SU-DHL-6 (cell line): ENCODE measurements at regions not wholly inside any gene's neighbourhood (a gene's known extent, or its start where the extent isn't known, plus 50 kb on each side); places are given as distances from the start of the nearest gene placed in this dataset.

ENCODE experiments used
- H2AFZ ChIP-seq: fragments of 200-600 bp; sonication (generic); 2 replicates; pipeline ENCODE4 v1.6.1; 2014; ENCODE audit warnings: low read depth, mild to moderate bottlenecking, moderate library complexity, mixed read lengths, antibody characterized with exemption, low read length; ENCODE audit not compliant: severe bottlenecking
- H3F3A ChIP-seq: fragments of 200-600 bp; shearing (Covaris generic); 2 replicates; pipeline ENCODE4 v1.6.0; 2016; ENCODE audit warnings: antibody characterized with exemption, mild to moderate bottlenecking; ENCODE audit not compliant: insufficient read depth
- H3K27ac ChIP-seq: fragments of 200-600 bp; sonication (generic); 2 replicates; pipeline ENCODE4 v1.5.1; 2016; ENCODE audit warnings: low read depth, mild to moderate bottlenecking, low read length, moderate library complexity, mixed read lengths
- H3K27me3 ChIP-seq: fragments of 200-600 bp; sonication (generic), shearing (Covaris generic); 2 replicates; pipeline ENCODE4 v1.6.0; 2014; ENCODE audit warnings: mild to moderate bottlenecking, low read length
- H3K36me3 ChIP-seq: fragments of 200-600 bp; sonication (generic); 2 replicates; pipeline ENCODE4 v1.6.1; 2014; ENCODE audit warnings: mild to moderate bottlenecking, low read length, mixed read lengths
- H3K4me2 ChIP-seq: fragments of 300-600, 200-600 bp; shearing (Covaris generic), sonication (generic); 2 replicates; pipeline ENCODE4 v1.6.0; 2014; ENCODE audit warnings: low read length, low read depth, mild to moderate bottlenecking; ENCODE audit not compliant: poor library complexity, severe bottlenecking
- H3K4me3 ChIP-seq: fragments of 200-600 bp; sonication (generic); 2 replicates; pipeline ENCODE4 v1.5.1; 2014; ENCODE audit warnings: antibody characterized with exemption, low read length, mild to moderate bottlenecking, mixed read lengths; ENCODE audit not compliant: insufficient read depth, poor library complexity, severe bottlenecking
- H3K79me2 ChIP-seq: fragments of 200-600 bp; sonication (generic); 2 replicates; pipeline ENCODE4 v1.6.1; 2014; ENCODE audit warnings: mild to moderate bottlenecking, low read length, moderate library complexity; ENCODE audit not compliant: insufficient read depth
- H3K9ac ChIP-seq: fragments of 200-600 bp; sonication (generic); 2 replicates; pipeline ENCODE4 v1.7.0; 2014; ENCODE audit warnings: mild to moderate bottlenecking, low read length
- H3K9me2 ChIP-seq: fragments of 200-600 bp; sonication (generic); replicated peaks from 2 replicates; pipeline ENCODE4 v1.6.1; 2014; ENCODE audit warnings: low read length; ENCODE audit not compliant: insufficient read depth
- H3K9me3 ChIP-seq: fragments of 200-600 bp; sonication (generic); 2 replicates; pipeline ENCODE4 v1.6.1; 2014; ENCODE audit warnings: low read length, mixed read lengths; ENCODE audit not compliant: insufficient read depth
- H4K20me1 ChIP-seq: fragments of 200-600 bp; sonication (generic); 2 replicates; pipeline ENCODE4 v1.6.1; 2014; ENCODE audit warnings: low read depth, mild to moderate bottlenecking, antibody characterized with exemption, low read length, moderate library complexity, mixed read lengths
- CTCF ChIP-seq: fragments of 200-600 bp; sonication (generic); IDR thresholded peaks from one replicate; pipeline ENCODE4 v1.5.1; 2017; ENCODE audit warnings: antibody characterized with exemption, mild to moderate bottlenecking, low read length, moderate library complexity; ENCODE audit not compliant: insufficient read depth, poor library complexity, severe bottlenecking
- EZH2phosphoT487 ChIP-seq: fragments of 200-600 bp; sonication (generic), shearing (Covaris generic); conservative IDR thresholded peaks from 2 replicates; pipeline ENCODE4 v1.6.1; 2018; ENCODE audit warnings: mild to moderate bottlenecking, antibody characterized with exemption, low read length, moderate library complexity, mixed read lengths

GRCh38 chr4:182189103-182189878 is 53.9 kb upstream of the TENM3 start:
- Histone ChIP-seq H3K9me2 (no peaks in the 10 kb centered on the region; the same call in 1 of the 2 replicates), H2AFZ (no peak overlapping the region), H3K4me3 (no peak overlapping the region), H3K27me3 (no peaks in the 10 kb centered on the region), H3K79me2 (no peaks in the 10 kb centered on the region), H3K27ac (no peak overlapping the region), H3F3A (no peaks in the 10 kb centered on the region), H3K9me3 (no peaks in the 10 kb centered on the region), H3K36me3 (no peaks in the 10 kb centered on the region), H4K20me1 (no peaks in the 10 kb centered on the region), H3K4me2 (no peak overlapping the region), H3K9ac (no peak overlapping the region)
- no peak for TF ChIP-seq CTCF
- no peak for TF ChIP-seq EZH2phosphoT487

GRCh38 chr4:182190306-182190705 is 52.9 kb upstream of the TENM3 start:
- no peaks in the 10 kb centered on the region for H3K9me3 ChIP-seq

GRCh38 chr4:182192511-182193181 is 50.6 kb upstream of the TENM3 start:
- no peak overlapping the region for H3K9ac ChIP-seq
- H3K27ac ChIP-seq = no peak overlapping the region
- no peak overlapping the region for H2AFZ ChIP-seq
- H4K20me1 ChIP-seq = no peaks in the 10 kb centered on the region
- H3F3A ChIP-seq = no peaks in the 10 kb centered on the region
- H3K4me3 ChIP-seq = no peak overlapping the region
- no peaks in the 10 kb centered on the region for H3K9me3 ChIP-seq
- H3K27me3 ChIP-seq = no peaks in the 10 kb centered on the region
- H3K79me2 ChIP-seq = no peaks in the 10 kb centered on the region
- no peak overlapping the region for H3K4me2 ChIP-seq
- H3K9me2 ChIP-seq = no peaks in the 10 kb centered on the region; the same call in 1 of the 2 replicates
- H3K36me3 ChIP-seq = no peaks in the 10 kb centered on the region
- TF ChIP-seq EZH2phosphoT487 (no peak), CTCF (no peak)

More at GRCh38 chr4:182190306-182190705, 52.9 kb upstream of the TENM3 start:
- Histone ChIP-seq H4K20me1 (no peaks in the 10 kb centered on the region), H3K27ac (no peak overlapping the region), H3K4me3 (no peak overlapping the region), H2AFZ (no peak overlapping the region), H3K9ac (no peak overlapping the region), H3K79me2 (no peaks in the 10 kb centered on the region), H3K9me2 (no peaks in the 10 kb centered on the region; the same call in 1 of the 2 replicates), H3K4me2 (no peak overlapping the region), H3K36me3 (no peaks in the 10 kb centered on the region), H3K27me3 (no peaks in the 10 kb centered on the region), H3F3A (no peaks in the 10 kb centered on the region)
- no peak for TF ChIP-seq EZH2phosphoT487
- no peak for TF ChIP-seq CTCF
